Muscle of arm (tissue), 1 donor: ENCODE measurements at regions not wholly inside any gene's neighbourhood (a gene's known extent, or its start where the extent isn't known, plus 50 kb on each side); places are given as distances from the start of the nearest gene placed in this dataset.

Experiments
- DNase-seq: peaks from one replicate; pipeline ENCODE4 v3.0.0-alpha.2; 2013

DNA sequence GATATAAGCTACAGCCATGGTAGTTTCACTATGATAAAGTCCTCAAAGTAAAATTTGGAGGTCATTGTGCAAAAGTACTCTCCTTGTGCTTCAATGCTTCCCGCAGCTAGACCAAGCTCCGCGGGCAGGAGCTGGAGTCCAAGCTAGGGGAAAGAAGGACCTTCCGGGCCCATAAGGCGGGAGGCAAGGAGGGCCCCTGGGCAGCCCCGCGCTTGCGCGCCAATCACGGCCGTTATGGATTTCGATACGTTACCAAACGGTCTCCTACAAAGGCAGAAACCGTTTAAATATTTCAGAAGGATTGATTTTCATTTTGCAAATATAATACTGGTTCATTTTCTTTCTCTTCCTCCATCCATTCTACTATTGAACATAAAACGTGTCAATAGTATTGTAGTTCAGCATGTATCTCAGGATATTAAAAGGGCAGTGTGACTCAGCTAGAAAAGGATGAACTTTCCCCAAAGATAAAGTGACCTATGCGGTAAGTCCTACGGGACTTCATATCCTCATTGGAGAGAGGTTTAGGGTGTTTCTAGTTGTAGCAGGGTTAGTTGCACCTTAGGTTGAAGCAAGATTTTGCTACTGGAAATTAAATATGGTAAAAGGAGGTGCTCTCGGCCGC is 128.0 kb downstream of the KIF20B start:
- no peak for DNase-seq

DNA sequence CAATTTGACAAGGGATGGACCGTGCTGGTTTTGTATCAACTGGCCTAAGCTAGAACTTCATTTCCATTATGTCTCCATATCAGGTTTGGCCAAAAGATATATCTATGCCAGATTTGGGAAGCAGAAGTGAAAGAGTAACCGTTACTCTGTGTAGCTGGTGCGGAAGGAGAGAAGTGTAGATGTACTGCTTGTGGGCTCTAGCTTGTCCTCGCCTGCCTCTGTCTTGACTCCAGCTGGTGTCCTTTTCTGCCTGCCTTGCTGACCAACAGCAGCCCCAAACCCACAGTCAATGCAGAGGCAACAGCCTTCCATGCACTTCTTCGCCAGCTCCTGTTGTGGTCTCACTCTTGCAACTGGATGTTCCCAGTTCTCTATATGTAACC is 128.5 kb downstream of the KIF20B start:
- DNase-seq: no peak

DNA sequence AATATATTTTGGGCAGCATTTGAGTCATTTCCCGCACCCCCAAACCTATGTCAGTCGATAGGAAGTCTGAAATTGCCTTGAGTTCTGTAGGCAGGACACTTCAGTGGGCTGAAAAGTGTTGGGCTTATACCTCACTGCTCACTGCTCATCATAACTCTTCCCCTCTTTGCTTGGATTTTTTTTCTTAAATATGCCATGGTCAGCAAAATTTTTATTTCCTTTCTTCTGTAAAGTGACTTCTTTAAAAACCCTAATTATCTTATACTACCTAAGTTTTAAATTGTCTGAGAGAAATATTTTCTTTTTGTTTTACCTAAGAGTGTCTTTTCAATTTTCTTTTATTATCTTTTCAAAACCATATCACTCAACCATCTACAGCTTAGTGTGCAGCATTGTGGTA is 129.2 kb downstream of the KIF20B start:
- no peak for DNase-seq

DNA sequence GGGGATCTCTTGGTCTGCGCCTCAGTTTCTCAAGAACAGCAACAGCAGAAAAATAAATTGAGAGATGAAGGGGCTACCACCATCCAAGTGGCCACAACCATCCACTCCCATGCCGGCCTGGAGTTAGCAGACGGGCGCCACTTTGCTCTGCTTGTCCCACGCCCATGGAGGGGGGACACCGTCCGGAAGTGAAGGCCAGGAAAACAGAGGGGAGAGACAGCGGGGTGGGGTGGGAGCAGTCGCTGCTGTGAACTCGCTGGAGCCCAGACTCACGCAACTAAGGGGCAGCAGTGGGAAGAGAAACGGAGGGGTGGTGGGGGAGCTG is 135.4 kb downstream of the KIF20B start:
- no peak for DNase-seq

DNA sequence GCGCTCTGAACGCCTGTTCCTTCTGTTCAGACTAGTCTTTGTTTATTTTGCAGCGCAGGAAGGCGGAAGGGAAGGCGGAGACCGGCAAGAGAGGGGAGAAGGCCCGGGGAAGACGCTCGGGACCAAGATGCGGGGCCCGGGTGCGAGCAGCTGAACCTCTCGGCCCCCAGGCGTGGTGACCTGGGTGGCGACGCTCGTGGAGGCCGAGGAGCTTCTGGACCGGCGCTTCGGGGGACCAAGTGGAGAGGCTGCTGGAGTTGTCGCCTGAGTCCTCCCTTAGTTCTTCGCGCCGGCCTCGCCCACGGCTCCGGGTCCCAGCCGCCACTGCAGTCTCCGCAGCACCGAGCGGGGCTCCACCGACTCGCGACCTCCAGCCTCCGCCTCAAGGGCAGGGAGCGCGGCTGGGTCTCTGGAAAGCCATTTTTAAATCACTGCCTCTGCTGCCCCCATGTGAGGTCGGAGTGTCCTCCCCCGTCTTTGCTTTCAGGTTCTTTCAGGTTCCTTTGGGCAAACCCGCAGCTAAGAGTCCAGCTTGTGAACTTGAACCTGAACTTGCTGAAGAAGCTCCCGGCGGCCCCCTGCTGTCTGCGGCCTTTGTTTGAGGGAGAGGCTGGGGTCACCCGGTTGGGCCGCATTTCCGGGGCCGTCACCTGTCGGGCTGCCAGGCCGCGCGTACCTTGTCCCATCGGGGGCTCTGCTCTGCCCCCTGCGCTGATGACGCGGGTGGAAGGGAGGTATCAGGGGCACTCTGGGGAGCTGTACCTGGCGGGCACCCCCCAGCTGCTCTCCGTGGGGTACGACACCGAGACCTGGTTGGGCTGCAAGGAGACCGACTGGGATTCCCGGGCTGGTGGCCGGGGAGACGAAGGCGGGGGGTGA is 136.0 kb downstream of the KIF20B start:
- DNase-seq: peak; percentile 46

DNA sequence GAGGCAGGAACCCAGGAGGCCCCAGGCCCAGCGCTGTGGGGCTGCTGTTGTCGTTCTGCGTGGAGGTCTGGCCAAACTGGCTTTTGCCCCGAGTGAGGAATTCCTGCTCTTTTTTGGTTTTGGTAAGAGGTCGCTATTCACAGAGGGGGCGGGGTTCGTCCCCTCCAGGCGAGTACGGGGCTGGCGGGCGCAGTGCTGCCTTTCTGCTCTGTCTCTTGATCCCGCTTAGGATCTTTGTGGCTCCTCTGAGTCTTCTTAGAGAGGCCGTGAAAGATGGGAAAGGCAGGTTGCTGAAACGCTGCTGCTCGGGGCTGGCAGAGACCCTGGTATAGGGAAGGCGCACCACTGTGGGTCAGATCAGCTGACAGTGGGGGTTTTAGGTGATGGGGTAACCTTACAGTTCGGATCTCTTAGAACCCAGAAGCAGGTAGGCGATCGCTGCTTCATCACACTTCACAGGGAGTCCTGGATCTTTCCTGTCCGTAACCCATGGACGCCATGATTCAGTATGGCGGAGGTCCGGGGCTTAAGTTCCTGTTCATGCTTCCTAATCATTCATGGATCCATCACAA is 136.7 kb downstream of the KIF20B start:
- DNase-seq: peak; percentile 21

DNA sequence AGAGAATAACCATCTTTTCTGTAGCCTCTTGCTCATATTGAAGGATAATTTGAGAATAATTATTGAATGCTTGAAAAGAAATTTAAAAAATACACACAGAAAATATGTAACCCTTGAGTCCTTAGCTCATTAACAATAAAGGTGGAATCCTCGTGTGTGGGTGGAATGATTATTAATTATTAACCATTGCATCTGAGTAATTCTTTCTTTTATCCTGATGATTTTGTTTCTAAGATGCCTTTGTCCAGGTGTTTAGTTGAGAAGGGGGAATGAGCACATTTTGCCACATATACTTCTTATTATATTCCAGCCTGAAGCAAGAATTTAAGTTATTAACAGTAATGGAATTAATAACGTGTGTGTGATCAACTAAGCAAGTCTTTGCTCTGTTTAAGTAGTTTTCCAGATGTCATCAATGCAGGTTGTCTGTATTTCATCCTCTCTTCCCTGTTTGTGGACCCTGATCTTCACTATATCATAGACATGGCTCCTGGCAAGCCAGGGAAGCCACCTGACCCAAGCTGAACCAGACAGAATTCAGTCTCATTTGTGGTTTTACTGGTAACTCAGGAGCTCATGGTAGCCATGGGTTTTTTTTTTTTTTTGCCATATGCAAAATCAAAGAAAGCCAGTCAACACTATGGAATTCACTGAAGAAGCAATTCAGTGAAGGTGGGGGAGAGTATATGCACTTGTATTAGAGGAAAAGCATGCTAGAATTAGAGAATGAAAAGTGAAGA is 144.3 kb downstream of the KIF20B start:
- DNase-seq: no peak

DNA sequence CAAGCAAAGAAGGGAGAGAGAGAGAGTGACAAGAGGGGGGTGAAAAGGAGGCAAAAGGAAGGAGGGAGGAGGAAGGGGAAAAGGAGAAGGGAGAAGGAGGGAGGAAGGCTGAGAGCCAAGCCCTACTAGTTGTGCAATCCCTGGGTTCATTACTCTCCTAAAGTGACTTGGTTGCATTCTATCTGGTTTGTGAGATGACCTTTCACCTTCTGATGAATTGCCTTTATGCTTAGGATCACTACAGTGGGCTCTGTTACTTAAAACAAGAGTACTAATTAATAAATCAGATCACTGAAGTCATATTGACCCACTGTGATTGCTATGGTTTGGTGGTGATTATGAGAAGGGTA is 144.9 kb downstream of the KIF20B start:
- no peak for DNase-seq

DNA sequence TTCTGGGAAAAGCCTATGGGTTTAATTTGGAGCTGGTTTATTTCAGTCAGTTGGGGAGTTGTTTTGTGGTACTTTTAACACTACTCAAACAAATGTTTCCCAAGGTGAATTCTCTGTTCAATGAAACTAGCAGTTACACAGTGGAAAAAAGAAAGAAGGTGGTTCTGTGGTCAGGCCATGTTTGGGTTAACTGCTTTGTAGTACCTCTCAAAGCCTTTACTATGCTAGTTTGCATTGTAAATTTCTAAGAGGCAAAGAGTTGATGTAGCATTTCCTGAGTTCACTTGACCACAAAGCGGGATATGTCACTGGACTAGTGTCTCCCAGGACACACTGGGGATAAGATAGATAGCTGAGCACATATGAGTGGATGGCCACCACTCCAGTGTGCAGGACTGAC is 145.4 kb downstream of the KIF20B start:
- DNase-seq: no peak

DNA sequence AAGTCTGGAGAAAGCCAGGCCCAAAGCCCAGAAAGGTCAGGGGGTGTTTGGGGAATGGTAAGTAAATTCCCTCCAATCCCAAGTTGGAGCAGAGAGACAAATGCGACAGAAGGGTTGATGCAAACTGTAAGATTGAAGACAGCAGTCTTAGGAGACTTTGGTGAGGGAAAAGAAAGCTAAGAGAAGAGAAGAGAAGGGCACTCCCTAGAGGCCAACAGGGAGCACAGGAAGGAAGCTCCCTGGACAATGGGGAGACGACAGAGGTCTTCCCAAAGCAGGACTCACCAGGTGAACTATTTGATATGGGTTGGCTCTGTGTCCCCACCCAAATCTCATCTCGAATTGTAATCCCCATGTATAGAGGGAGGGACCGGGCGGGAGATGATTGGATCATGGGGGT is 151.5 kb downstream of the KIF20B start:
- DNase-seq: no peak

DNA sequence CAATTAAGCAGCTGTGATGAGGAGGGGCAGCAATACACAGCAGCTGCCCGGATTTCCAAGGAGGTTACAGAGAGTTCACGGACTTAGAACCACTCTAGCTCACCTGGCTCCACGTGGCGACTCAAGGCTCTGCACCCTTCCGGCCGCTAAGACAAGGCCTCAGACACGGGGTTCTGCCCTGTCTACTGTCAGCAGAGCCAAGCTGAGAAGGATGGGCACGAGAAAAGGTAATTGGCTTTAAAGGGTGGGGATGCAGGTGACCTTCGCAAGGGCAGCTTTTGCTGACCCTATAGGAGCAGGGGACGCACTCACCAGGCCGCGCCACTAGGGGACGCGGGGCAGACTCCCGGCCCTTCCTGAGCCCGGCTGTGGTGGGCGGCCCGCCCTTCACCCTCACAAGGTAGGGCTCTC is 152.4 kb downstream of the KIF20B start:
- no peak for DNase-seq

DNA sequence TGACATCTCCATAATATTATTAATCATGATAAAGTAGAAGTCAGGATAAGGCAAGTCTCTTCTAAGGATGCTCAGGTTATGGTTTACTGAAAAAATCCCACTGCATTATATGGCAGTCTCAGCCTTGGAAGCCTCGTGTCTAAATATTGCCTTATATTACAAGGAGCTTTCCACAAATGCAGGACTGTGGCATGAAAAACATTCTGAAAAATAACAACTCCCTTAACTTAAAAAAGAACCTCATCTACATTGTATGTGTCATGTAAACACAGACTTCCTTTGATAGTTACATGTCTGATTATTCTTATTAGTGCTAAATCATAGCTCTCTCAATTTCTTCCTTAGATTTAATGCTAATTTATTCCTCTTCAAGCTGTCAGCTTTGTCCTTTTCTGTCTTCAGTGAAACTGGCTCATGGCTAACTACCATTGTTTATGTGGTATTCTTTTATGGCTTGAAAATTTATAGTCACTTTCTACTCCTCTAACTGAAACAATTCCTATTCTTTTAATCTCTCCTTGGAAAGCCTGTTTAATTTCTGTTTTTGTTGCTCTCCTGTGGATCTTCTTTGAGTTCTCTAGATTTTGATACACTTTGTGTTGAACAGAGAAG is 156.1 kb downstream of the KIF20B start:
- DNase-seq: no peak

DNA sequence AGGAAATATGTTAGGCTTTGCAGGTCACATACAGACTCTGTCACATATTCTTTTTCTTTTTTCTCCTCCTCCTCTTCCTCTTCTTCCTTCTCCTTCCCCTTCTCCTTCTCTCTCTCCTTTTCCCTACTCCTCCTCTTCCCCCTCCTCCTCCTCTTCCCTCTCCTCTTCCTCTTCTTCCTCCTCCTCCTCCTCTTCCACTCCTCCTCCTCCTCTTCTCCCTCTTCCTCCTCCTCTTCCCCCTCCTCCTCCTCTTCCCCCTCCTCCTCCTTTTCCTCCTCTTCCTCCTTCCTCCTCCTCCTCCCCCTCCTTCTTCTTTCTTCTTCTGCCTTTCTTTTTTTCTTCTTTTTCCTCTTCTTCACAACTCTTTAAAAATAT is 159.8 kb downstream of the KIF20B start:
- DNase-seq: no peak

DNA sequence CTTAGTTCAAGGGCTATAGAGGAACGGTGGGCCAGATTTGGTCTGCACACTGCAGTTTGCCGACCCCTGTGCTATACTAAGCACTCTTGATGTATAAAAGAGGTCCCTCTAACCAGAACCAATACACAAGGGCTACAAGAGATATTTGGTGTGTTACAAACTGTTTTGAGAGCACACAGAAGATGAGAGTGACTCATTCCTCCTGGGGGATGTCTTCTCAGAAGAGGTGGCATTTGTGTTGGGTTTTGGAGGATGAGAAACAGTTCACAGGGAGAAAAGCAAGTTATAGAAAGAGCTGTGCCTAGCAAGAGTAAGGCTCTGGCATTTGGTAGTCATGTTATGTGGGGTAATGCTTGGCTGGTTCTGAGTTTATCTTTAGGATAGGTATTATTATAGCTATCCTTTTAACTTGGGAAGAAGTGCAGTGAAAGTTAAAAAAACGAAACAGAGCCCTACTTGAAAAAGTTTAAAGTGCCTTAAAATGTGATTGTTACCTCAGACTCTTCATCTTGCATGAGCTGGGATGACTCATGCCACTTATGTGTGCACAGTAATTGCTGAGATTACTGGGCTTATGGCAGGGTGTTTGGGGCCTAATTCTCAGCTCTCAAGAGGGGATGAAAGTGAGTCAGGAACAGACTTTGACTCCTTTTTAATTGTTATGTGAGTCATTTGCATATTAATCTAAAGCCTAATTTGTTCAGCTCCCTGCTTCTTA is 160.4 kb downstream of the KIF20B start:
- no peak for DNase-seq

DNA sequence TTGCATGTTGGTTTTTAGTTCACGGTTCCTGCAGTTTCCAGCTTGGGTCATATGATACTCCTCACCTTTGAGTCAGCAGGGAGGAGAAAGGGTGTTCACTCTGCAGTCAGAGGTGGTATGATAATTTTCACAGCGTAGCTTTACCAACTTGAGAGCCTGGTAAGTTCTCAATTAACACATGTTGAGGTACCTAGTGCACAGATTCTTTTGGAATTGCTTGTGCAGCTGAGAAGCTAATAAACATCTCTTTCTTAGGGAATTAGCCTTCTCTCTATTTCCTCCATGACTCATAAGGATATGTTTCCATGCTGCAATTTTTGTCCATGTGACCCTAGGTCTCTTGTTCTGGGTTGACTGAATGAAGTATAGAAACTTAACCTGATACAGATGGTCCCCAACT is 166.6 kb downstream of the KIF20B start:
- no peak for DNase-seq

DNA sequence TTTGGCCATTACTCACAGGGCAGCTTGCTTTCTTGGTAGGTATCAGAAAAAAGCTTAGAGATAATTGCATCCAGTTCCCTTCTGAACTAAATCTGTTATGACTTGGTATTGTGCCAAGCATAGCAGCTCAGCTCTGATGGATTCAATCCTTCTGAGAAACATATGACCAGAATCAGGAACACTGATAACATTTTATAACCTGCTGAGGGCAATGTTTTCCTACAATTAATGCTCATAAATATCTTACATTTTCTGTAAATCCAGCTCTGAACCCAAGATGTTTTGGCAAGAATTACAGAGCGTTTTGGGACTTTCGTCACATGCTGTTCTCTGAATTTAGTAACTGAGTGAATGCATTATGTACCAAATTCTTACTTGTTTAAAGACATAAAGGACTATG is 167.8 kb downstream of the KIF20B start:
- peak; percentile 65 for DNase-seq

DNA sequence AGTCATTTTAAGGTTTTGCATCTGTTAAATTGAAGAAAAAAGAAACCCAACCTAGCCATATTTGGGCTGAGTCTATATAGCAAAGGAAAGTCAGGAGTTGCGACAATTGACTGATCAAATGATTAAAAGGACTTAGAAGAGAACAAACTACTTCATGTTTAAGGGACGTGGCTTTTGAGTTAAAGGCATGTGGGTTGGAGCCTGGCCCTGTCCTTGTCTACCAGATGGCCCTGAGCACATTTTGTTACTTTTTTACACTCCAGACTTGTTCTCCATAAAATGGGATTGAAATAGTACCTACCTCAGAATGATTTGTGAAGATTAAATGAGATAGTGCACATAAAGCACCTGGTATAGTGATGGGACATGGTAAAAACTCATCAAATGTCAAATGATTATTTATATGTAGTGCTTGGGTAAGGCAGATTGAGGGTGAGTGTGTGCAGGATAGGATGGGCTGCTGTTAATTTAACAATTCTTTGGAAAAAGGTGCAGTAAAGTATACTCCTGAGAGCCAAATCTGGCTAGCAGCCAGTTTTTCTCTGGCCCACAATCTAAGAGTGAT is 168.3 kb downstream of the KIF20B start:
- no peak for DNase-seq

DNA sequence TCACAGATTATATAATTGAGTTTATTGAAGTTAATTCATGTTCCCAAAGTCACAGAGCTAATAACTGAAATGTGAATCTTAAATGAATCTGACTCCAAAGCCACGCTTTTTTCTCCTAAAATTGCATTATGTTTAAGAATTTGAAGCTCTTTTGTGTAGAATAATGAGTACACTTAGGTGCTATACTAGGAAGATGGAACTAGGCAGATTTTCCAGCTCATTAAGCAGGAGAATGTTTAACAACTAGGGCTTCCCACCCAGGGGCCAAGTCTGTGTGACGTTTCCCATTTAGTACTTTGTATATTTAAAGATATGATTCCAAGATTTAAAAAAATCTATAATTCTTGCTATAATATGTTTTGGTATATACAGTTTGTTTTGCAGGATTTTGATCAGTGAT is 169.5 kb downstream of the KIF20B start:
- DNase-seq: no peak

DNA sequence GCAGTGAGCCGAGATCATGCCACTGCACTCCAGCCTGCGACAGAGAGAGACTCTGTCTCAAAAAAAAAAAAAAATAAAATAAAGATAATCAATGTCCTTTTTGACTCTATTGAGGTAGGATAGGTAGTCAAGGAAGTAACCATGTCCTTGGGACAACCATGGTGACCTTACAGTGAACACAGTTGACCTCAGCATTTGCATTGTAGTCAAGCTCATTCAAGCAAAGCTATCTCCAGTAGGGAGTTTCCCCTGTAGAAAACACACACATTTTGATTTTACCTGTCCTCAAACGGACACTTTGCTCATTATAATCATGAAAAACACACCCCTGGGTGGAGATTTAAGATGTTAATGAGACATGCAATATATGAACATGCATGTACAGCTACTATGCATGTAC is 171.7 kb downstream of the KIF20B start:
- no peak for DNase-seq

DNA sequence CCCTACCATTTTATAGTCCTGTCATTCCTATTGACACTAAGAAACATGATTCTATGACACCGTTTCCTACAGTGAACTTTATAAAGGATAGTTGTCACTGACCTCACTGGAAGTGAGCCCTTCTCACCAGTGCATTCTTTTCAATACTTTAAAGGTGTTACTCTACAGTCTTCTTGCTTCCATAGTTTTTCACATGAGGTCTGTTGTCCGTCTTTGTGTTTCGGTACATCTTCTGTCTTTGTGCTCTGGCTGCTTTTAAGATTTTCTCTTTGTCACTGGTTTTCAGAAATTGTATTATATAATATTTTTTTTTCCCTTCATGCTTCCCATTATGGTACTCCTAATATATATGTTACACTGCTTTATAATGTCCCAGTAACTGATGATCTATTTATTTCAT is 174.2 kb downstream of the KIF20B start:
- DNase-seq: no peak

DNA sequence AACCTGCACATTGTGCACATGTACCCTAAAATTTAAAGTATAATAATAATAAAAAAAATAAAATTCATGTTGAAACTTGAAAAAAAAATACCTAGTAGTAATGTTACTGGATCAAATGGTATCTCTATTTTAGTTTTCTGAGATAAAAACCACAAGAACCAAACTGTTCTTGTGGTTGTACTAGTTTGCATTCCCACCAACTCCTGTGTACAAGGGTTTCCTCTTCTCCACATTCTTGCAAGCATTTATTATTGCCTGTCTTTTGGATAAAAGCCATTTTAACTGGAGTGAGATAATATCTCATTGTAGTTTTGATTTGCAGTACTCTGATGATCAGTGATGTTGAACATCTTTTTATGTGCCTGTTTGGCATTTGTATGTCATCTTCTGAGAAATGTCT is 177.7 kb downstream of the KIF20B start:
- DNase-seq: no peak

DNA sequence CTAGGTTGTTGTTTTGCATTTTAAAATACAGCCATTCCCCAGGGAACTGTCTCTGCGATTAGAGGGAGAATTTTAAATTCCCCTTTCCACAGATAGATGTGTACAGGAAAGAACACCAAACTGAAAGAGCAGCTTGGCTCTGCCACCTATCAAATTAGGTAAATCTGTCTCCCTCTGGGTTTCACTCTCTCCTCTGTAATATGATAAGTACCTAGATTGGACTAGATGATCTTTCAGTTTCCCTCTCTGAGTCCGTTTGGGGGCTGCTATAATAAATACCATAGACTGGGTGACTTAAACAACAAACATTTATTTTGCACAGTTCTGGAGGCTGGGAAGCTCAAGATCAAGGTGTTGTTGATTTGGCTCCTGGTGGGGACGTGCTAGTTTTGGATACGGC is 186.0 kb downstream of the KIF20B start:
- DNase-seq: no peak
